ENCODE measurements at regions not wholly inside any gene's neighbourhood (a gene's known extent, or its start where the extent isn't known, plus 50 kb on each side); places are given as distances from the start of the nearest gene placed in this dataset.
"Not testable (repeated sequence)": the region's sequence is repeated elsewhere in the genome, so short reads cannot be mapped to it uniquely, and the experiment has no call there.

DNA sequence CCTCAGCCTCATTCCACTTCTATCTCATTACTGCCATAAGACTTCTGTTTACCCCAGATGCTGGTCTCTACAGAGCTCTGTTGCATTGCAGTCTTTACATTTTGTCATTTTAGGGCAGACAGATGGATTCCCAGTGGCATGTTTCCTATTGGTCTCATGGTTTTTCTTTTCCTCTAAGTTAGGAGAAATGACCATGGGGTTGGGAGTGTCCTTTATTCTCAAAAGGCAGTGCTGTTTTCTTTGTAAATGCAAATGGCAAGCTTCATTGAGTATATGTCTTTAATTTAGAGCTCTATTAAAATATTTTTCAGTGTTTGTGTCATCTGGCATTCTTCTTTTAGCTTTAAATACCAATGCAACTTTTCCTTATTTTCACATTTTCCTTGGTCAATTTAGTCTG, 57.0 kb downstream of the MSTN start:
- no peak overlapping the region for H3K4me3 ChIP-seq (ENCODE audit: low read length)
- DNase-seq (ENCODE audit: low read depth, low spot score) = no peak

DNA sequence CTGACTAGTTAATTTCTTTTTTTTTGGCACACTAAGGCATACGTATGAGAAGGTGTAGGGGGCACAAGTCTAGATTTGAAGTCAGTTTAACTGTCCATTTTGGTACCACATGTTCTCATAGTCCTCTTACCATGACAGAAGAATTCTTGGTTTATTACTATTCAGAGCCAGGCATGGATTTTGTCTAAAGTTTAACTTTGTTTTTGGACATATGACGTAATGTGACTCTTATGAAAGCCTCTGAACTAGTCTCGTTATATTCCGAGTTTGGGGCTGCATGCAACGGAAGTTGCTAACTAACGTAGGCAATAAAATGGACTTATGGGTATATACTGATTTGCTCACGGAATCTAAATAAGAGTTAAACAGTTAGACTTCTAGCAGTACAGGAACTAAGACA, 62.9 kb downstream of the MSTN start:
- no peak overlapping the region for H3K4me3 ChIP-seq (ENCODE audit: low read length)
- no peak for DNase-seq (ENCODE audit: low read depth, low spot score)

DNA sequence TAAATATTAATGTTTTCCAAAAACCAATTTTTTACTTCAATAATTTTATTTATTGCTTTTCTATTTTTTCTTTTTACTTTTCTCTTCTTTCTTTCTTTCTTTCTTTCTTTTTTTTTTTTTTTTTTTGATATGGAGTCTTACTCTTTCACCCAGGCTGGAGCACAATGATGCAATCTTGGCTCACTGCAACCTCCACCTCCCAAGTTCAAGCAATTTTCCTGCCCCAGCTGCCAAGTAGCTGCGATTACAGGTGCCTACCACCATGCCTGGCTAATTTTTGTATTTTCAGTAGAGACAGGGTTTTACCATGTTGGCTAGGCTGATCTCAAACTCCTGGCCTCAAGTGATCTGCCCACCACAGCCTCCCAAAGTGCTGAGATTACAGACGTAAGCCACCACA, 63.9 kb downstream of the MSTN start:
- DNase-seq (ENCODE audit: low read depth, low spot score); H3K4me3 ChIP-seq (ENCODE audit: low read length): not testable (repeated sequence)

DNA sequence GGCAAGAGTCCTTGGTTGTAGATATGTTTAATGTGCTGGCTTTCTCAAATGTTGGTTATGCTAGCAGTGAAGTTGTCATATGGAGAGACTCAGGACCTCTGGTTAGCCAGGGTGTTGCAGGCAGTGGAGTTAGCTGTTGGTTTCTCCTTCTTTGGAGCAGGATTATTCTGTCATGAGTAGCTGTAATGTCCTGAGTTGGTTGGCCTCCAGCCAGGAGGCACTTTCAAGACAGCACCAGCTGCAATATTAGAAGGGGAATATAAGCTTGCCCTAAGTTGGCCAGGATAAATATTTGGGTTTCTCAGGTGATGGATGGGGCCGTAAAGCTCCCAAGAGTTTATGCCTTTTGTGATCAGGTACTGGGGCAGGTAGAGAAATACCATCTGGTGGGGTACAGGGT, 65.5 kb downstream of the MSTN start:
- DNase-seq (ENCODE audit: low read depth, low spot score) = no peak
- no peak overlapping the region for H3K4me3 ChIP-seq (ENCODE audit: low read length)

DNA sequence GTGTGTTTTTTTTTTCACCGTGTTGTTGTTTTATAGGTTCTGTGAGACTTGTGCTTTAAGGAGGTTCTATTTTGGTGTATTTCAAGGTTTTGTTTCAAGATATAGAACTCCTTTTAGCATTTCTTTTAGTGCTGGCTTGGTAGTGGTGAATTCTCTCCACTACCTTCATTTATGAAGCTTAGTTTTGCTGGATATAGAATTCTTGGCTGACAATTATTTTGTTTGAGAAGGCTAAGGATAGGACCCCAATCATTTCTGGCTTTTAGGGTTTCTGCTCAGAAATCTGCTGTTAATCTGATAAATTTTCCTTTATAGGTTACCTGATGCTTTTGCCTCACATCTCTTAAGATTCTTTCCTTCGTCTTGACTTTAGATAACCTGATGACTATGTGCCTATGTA, 66.8 kb downstream of the MSTN start:
- no peak overlapping the region for H3K4me3 ChIP-seq (ENCODE audit: low read length)
- DNase-seq (ENCODE audit: low read depth, low spot score) = no peak

DNA sequence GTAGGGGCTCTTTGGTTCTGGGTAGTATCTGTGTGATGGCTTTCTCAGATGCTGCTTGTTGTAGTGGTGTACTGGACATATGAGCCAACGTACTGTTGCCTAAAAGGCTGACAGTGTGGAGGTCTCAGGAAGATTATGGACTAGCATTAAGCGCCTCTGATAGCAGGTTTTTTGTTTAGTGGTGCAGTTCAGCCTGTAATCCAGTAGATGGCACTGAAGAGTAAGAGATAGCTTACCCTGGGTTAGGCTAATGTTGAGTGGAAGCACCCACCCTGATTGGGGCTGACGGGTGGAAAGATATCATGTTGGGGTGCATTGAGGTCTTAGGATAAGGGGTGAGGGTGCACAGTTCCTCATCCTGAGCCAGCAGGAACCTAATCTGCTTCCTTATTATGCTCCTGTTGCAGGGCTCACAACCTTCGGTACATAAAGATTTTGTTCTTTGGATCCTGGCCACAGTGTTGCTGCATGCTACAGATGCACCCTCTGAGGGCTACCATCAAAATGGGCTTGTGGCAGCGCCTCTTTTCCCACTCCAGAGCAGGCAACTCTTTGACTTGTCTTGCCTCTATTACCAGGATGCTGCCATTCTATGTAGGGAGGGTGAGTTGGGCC, 79.6 kb downstream of the MSTN start:
- no peak overlapping the region for H3K4me3 ChIP-seq (ENCODE audit: low read length)
- peak; percentile 3 for DNase-seq (ENCODE audit: low read depth, low spot score)

DNA sequence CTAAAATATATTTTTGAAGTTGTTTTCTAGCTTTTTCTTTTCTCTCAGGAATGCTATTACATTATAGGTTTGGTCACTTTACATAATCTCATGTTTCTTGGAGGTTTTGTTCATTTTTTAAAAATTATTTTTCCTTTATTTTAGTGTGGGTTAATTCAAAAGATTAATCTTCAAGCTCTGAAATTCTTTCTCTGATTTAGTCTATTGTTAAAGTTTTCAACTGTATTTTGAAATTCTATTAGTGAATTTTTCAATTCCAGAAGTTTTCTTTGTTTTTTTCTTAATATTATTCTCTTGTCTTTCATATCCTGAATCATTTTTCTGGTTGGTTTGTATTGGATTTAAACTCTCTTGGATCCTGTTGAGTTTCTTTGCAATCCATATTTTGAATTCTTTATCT, 80.4 kb downstream of the MSTN start:
- H3K4me3 ChIP-seq (ENCODE audit: low read length) = no peak overlapping the region
- no peak for DNase-seq (ENCODE audit: low read depth, low spot score)

DNA sequence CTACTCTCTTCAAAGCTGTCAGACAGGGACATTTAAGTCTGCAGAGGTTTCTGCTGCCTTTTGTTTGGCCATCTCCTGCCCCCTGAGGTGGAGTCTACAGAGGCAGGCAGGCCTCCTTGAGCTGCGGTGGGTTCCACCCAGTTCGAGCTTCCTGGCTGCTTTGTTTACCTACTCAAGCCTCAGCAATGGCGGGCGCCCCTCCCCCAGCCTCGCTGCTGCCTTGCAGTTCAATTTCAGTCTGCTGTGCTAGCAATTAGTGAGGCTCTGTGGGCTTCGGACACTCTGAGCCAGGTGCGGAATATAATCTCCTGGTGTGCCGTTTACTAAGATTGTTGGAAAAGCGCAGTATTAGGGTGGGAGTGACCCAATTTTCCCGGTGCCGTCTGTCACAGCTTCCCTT, 86.0 kb downstream of the MSTN start:
- H3K4me3 ChIP-seq (ENCODE audit: low read length); DNase-seq (ENCODE audit: low read depth, low spot score): not testable (repeated sequence)

DNA sequence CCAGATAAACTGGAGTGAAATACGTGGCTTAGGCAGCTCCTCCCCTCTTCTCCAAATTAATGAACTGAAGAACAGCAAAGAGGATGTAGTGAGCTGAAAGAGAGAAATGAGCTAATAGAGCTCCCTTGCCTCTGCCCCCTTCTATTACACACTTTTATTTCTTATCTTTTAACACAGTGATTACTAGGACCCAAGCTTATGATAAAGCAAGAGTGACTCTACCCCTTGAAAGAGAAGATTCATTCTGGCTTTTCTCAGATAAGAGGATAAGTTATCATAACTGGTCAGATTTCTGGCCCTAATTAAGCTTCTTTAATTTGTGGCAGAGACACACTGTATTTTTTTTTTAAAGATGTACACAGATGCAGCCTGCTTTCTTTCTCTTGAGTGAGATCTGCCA, 102.2 kb downstream of the MSTN start:
- H3K4me3 ChIP-seq (ENCODE audit: low read length) = no peak overlapping the region
- no peak for DNase-seq (ENCODE audit: low read depth, low spot score)

DNA sequence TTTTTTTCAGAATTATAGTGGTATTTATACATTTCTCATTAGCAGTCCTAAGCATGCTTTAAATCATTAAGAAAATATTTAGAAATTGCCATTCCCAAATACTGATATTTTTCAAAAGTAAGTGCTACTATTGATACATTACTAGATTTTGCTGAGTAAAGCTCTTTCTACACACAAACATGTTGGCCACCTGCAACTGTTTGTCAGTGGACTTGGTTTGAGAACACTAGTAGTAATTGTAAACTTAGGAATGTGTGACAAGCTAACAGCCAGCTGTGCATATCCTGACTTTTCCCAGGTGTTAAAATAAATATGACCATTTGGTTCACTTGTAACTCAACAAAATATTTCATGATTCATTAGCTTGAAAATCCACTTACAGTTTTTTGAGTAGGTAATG, 103.1 kb downstream of the MSTN start:
- DNase-seq (ENCODE audit: low read depth, low spot score) = no peak
- no peak overlapping the region for H3K4me3 ChIP-seq (ENCODE audit: low read length)

DNA sequence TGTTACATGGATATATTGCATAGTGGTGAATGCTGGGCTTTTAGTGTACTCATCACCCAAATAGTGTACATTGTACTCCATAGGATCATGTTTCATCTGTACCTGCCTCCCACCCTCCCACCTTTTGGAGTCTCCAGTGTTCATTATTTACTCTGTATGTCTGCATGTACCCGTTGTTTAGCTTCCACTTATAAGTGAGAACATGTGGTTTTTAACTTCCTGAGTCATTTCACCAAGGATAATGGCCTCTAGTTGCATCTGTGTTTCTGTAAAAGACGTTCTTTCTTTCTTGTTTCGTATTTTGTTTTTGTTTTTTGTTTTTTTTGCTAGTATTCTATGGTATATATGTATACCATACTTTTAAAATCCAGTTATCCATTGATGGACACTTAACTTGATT, 107.5 kb downstream of the MSTN start:
- DNase-seq (ENCODE audit: low read depth, low spot score) = peak; percentile 3
- H3K4me3 ChIP-seq (ENCODE audit: low read length) = no peak overlapping the region

DNA sequence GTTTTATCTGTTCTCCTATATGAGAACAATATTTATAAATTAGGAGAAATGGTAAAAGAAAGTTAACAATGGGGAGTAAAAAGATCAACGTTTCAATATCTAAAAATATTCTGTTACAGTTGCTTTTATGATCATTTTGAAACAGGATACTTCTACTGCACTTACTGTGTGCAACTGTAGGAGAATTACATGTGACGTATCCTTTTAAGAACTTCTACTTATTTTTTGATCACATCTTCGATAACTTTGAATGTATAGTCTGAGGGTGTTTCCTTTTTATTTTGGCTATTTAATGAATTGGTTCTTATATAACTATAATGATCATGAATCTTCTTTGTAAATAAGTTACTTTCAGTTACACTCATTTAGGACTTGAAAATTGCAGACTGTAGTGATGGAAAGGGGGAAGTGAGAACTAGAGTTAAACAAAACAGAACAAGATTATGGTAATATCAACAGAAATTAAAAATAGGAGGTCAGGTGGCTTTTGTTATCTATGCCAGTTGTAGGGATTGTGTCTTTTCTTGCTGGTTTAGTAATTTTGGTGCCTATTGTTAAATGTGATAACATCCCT, 109.9 kb downstream of the MSTN start:
- no peak overlapping the region for H3K4me3 ChIP-seq (ENCODE audit: low read length)
- no peak for DNase-seq (ENCODE audit: low read depth, low spot score)

DNA sequence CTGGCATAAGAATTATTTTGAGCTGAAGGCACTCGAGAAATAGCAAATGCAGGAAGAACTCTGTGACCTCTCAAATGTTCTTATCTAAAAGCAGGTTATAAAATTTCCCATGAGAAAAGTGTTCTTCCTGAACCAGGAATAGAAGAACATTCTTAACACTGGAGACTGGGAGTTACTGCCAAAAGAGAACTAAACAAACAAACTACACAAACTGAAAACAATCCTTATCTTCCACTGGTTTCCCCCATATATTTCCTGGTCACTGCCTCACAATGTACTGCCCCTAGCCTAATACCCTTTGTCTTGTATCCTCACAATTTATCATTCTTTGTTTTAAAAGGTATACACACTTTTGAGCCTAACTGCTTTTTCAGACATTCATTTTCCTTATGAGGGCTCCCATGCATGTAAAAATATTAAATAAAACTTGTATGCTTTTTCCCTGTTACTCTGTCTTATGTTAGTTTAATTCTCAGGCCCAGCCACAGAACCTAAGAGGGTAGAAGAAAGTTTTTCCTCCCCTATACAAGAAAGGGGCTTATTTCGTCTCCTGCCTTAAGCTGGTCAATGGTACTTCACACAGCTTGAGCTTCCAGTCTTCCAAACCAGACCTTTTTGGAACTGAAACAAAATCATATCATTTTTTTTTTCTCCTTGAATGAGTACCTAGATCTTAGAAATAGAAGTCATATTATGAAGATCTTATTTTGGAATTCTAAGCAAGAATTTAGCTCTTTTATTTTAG, 110.6 kb downstream of the MSTN start:
- H3K4me3 ChIP-seq (ENCODE audit: low read length) = no peak overlapping the region
- DNase-seq (ENCODE audit: low read depth, low spot score) = no peak

DNA sequence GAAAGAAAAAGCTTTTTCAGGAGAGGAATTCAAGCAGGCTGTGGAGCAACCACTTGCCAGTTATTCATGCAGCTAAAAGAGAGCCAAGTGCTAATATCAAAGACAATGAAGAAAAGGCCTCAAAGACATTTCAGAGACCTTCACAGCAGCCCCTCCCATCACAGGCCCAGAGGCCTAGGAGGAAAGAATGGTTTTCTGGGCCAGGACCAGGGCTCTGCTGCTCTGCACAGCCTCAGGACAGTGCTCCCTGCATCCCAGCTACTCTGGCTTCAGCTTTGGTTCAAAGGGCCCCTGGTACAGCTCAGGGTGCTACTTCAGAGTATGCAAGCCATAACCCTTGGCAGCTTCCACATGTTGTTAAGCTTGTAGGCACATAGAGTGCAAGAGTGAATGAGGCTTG, 119.5 kb downstream of the MSTN start:
- H3K4me3 ChIP-seq (ENCODE audit: low read length) = no peak overlapping the region
- DNase-seq (ENCODE audit: low read depth, low spot score) = no peak

DNA sequence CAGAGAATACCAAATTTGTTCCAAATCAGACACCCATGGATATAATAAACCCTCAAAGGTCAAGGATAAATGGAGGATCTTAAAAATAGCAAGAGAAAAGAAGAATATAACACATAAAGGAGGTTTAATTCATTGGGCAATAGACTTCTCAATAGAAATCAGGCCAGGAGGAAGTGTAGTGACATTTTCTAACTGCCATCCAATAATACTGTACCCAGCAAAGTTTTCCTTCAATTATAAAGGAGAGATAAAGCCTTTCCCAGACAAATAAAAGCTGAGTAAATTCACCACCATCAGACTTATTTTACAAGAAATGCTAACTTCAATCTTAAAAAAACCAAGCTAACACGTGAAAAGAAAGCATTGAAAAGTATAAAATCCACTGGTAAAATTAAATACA, 121.6 kb downstream of the MSTN start:
- no peak overlapping the region for H3K4me3 ChIP-seq (ENCODE audit: low read length)
- no peak for DNase-seq (ENCODE audit: low read depth, low spot score)

DNA sequence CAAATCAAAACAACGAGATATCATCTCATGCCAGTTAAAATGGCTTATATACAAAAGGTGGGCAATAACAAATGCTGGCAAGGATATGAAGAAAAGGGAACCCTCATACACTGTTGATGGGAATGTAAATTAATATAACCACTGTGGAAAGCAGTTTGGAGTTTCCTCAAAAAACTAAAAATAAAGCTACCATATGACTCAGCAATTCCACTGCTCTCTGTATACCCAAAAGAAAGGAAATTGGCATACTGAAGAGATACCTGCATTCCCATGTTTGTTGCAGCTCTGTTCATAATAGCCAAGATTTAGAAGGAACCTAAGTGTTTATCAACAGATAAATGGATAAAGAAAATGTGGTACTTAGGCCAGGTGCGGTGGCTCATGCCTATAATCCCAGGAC, 124.8 kb downstream of the MSTN start:
- no peak for DNase-seq (ENCODE audit: low read depth, low spot score)

DNA sequence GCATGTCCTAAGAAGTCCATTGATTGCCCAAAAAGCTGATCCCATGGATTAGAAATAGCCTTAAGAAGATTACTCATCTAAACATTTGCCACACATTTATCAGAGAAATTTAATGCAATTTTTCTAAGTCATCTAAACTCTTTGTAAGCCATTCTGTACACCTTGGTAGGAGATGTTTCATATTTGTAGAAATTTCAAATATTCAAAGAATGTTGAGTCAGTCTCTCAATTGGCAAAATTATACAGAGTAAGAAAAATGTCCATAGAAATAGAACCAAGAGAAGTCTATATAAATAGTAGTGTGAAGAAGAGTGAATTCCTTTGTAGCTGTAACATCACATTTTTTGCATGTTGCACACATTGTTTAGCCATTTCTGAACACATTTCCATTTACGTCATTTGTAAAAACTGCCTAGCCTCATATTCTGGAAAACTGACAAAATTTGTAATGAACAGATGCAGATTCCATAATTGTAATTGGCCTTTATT, 128.6 kb downstream of the MSTN start:
- no peak overlapping the region for H3K4me3 ChIP-seq (ENCODE audit: low read length)
- DNase-seq (ENCODE audit: low read depth, low spot score) = no peak

More for the DNA sequence above, 124.8 kb downstream of the MSTN start:
- H3K4me3 ChIP-seq (ENCODE audit: low read length) = no peak overlapping the region

DNA sequence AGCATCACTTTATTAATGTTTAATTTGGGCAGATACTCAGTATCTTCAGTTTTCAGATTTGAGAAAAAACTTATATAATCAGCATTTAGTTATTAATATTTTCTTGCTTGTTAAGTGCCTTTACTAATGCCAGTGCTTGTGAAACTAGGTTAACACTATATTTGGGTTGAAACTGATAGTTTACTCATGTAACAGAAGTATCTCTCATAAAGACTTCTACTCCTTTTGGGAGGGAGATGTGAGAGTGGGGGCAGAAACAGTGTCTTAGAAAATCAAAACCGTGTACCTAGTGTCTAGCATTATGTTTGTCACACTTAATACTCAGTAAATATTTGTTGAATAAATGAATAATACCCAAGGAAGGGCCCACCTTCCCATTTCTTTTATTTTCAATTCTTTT, 129.5 kb downstream of the MSTN start:
- DNase-seq (ENCODE audit: low read depth, low spot score) = no peak
- H3K4me3 ChIP-seq (ENCODE audit: low read length) = no peak overlapping the region

DNA sequence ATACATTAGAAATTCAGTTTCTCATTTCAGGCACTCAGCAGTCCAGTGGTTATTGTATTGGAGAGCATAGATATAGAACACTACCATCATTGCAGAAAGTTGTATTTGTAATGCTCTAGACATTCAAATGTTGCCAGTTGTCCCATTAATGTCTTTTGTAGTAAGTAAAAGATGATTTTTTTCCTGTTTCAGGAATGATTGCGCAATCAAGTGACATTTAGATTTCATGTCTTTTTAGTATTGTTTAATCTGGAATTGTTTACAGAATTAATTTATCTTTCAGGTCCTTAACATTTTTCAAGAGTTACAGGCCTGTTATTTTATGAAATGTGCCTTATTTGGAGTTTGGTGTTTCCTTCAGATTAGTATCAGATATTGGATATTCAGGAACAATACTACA, 134.7 kb downstream of the MSTN start:
- DNase-seq (ENCODE audit: low read depth, low spot score) = no peak
- H3K4me3 ChIP-seq (ENCODE audit: low read length) = no peak overlapping the region
